ENCODE measurements at regions not wholly inside any gene's neighbourhood (a gene's known extent, or its start where the extent isn't known, plus 50 kb on each side); places are given as distances from the start of the nearest gene placed in this dataset.

- TF ChIP-seq EZH2phosphoT487 (IDR thresholded peaks at IDR 0.05; ENCODE audit: insufficient read depth, low read depth), result no peak
- no peak for TF ChIP-seq EZH2 (IDR thresholded peaks at IDR 0.05; ENCODE audit: insufficient read depth, poor library complexity, severe bottlenecking)
These were observed 223.6 kb upstream of the SEMA3E start for GRCh38 chr7:83872501-83872900.
